Ovary (tissue), 3 donors: ENCODE measurements at regions not wholly inside any gene's neighbourhood (a gene's known extent, or its start where the extent isn't known, plus 50 kb on each side); places are given as distances from the start of the nearest gene placed in this dataset.

ENCODE experiments used
- EP300 ChIP-seq: sonication (generic); formaldehyde crosslinking; IDR thresholded peaks from one replicate; pipeline ENCODE4 v1.6.1; 2017; ENCODE audit warnings: antibody characterized with exemption
- TF ChIP-seq, protein P1 (sequence below), 3 donors: fragments of 450-650 bp in 2 of 3; fragments of 200-600 bp in 1 of 3; IDR thresholded peaks; one replicate each; pipeline versions ENCODE4 v1.5.1 to v1.8.0; 2016 to 2022; ENCODE audit warnings: antibody characterized with exemption in 3 of 3, mild to moderate bottlenecking in 1 of 3
- donor health status: DM: no; HTN: no; CAD: no.

DNA sequence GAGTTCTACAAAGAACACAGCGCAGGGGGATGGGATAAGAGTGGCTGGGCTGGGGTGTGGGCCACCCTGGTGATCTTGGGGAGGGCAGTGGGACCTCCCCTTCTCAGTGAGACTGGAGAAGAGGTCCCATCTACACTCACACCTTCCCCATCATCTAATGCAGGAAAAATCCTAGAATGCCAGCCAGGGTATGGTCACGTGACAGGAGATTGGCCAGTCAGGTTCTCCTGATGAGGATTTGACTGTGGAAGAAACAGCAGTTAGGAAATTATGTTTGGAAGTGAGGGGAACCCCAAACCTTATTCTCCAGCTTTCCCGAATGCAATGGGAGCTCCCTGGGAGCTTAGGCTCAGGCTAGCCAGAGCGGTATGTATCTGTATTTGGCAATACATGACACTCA lies 158.8 kb upstream of the GRB10 start:
- no peak for TF ChIP-seq EP300
- TF ChIP-seq, protein P1, sequence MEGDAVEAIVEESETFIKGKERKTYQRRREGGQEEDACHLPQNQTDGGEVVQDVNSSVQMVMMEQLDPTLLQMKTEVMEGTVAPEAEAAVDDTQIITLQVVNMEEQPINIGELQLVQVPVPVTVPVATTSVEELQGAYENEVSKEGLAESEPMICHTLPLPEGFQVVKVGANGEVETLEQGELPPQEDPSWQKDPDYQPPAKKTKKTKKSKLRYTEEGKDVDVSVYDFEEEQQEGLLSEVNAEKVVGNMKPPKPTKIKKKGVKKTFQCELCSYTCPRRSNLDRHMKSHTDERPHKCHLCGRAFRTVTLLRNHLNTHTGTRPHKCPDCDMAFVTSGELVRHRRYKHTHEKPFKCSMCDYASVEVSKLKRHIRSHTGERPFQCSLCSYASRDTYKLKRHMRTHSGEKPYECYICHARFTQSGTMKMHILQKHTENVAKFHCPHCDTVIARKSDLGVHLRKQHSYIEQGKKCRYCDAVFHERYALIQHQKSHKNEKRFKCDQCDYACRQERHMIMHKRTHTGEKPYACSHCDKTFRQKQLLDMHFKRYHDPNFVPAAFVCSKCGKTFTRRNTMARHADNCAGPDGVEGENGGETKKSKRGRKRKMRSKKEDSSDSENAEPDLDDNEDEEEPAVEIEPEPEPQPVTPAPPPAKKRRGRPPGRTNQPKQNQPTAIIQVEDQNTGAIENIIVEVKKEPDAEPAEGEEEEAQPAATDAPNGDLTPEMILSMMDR (IDR thresholded peaks at IDR 0.05), result no peak
